ENCODE measurements at regions not wholly inside any gene's neighbourhood (a gene's known extent, or its start where the extent isn't known, plus 50 kb on each side); places are given as distances from the start of the nearest gene placed in this dataset.

GRCh38 chr3:194218646-194219453 lies 82.9 kb downstream of the HES1 start:
- no peak for DNase-seq

- DNase-seq = no peak
Observed at GRCh38 chr3:194219826-194220410, 84.0 kb downstream of the HES1 start.

GRCh38 chr3:194220901-194221326 lies 85.0 kb downstream of the HES1 start:
- no peak for DNase-seq

DNA sequence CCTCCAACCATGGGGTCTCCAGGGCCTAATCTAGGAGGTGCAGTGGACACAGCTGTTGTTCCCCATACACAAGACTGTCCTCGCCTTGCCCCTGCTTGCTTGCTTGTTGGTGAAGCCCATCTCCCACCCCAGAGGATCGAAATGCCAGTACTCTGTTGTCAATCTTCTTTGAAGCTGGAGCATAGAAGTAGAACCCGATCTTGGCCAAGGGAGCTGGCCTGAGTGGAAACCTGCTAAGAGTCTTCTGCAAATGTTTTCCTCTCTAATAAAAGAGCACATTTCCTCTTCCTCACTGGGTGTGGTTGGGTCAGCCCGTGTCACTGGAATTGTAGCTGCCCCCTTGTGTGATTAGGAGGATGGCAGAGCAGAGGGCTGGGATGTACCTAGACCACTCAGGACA lies 85.4 kb downstream of the HES1 start:
- no peak for DNase-seq

DNA sequence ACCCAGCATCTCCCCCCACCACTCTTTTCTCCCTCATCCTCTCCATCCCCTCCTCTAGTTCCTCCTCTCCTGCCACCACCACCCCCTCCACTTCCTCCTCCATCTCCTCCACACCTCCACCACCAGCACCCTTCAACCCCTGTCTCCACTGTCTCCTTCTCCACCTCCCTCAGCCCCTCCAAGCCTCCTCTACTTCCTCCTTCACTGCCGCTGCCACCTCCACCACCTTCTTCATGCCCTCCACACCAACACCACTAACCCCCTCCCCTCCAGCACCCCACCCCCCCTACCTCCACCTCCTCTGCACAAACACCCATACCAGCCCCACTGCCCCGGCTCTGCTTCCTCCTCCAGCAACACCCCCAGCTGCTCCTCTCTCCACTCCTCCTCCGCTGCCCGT lies 88.0 kb downstream of the HES1 start:
- DNase-seq = no peak

DNA sequence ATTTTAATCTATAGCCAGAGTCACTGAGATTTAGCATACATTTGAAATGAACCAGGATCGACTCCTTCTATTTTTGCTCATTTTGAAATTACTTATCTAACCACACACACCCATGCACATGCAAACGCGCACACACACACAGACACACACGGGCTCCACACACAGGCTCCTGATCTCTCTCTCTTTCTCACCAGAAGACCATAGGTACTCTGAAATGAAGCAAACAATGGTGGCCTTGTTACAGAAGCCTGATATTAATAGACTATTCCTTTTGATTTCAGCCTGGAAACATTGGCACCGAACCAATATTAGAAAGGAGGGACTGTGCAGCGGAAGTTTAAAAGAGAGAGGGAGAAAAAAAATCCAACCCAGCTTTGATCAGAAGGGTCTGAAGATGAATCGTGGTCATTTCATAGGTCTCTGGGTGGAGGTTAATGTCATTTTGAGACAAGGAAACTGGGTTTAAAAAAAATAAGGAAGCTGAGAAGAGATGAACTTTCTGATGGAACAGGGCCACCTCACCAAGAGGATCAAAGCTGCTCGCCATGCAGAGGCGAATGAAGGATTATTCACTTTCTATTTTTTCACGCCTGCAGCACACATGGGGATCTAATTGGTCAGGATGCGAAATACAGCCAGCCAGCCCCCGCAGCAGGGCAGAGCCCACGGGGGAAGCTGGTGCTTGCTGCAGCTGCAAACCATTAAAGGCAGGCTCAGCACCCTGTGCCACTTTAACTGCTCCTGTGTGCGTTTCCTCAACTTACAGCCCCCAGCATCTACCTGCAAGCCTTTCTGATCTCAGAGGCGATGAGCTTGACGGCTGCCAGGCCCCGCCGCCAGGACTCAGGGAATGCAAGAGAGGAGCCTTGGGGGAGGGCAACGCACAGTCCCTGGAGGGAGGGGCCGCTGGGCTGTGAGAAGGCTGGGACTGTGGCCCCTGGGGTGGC lies 88.8 kb downstream of the HES1 start:
- DNase-seq = no peak

- DNase-seq = no peak
Observed at GRCh38 chr3:194225418-194225812, 89.5 kb downstream of the HES1 start.

DNA sequence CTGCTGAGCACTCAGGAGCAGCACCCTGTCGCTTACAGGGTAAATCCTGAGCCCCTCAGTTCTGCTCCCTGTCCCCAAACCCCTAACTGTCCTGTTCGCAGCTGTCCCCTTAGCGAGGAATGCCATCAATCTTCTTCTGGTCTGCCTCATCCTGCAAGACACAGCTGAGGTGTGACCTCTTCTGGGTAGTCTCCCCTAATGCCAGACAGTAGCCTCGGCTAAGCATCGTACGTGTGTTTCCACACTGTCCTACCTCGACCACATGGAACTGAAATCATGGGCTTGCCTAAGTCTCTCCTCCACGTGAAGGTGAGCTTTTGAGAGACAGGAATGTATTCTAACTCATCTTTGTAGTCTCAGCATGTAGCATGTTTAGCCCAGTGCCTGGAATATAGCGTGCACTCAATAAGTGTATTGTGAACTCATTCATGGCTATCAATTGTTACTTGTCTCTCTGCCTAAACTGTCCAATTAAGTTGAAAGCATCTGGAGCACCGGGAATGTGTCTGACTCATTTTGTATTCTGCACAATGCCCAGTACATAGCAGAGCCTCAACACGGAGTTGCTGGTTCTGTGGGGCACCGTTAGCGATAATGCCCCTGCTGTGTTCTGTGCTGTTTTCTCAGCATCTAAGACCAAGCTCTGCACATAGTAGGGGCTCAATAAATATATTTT lies 90.2 kb downstream of the HES1 start:
- DNase-seq = no peak

- no peak for DNase-seq
Observed at GRCh38 chr3:194231929-194232832, 96.2 kb downstream of the HES1 start.

DNA sequence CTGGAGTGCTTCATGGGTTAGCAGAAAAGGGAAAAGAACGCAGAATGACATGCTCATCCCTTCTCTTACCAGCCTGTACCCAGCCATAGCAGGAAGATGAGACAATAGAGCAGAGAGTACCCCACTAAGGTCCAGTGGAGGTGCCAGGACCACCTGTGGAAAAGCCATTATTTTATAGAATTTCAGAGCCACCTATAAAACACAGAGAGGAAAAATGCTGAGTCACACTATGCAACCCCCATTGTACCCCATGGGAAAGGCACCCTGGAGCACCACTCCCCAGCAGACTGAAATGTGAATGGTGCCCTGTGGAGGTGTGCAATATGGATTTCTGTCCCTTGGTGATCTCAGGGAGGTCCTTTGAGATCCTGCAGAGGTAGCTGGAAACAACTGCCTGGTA lies 97.2 kb downstream of the HES1 start:
- DNase-seq = no peak

DNA sequence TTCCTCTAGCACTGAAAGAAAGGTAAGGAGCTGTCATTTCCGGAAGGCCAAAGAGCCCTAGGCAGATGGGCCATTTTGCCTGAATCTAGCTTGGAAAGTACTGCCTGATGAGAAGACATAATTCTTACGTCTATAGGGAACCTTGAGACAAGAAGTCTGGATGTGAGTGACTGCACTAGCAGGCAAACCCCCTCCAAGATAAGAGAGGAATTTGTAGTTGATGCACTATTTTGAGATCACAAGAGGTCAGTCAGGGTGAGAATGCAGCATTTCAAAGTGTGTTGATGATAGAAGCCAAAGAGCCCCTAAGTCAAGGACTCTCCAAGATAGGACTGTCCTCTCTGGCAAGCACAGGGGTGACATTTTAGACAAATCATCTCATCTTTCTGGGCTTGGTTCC lies 99.2 kb downstream of the HES1 start:
- no peak for DNase-seq

GRCh38 chr3:194237110-194237509 lies 101.2 kb downstream of the HES1 start:
- no peak for DNase-seq

DNA sequence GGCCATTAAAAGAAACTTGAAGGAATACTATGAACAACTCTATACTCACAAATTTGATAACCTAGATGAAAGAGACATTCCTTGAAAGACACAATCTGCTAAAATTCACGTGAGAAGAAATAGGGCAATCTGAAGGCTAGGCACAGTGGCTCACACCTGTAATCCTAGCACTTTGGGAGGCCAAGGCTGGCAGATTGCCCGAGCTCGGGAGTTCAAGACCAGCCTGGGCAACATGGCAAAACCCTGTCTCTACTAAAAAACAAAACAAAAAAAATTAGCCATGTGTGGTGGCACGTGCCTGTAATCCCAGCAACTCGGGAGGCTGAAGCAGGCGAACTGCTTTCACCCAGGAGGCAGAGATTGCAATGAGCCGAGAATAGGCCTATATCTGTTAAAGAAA lies 104.8 kb downstream of the HES1 start:
- no peak for DNase-seq

DNA sequence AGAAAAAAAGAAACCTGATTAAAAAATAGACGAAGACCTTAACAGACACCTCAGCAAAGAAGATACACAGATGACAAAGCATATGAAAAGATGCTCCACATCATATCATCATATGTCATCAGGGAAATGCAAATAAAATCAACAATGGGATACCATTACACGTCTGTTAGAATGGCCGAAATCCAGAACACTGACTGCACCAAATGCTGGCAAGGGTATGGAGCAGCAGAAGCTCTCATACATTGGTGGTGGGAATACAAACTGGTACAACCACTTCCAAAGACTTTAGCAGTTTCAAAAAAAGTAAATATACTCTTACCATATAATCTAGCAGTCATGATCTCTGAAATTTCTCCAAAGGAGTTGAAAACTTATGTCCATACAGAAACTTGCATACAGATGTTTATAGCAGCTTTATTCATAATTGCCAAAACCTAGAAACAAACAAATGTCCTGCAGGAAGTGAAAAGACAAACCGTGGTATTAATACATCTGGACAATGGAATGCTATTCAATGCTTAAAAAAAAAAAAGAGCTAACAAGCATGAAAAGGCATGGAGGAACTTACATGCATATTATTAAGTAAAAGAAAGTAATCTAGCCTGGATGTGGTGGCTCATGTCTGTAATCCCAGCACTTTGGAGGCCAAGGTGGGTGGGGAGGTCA lies 107.4 kb downstream of the HES1 start:
- no peak for DNase-seq

GRCh38 chr3:194244167-194244566 lies 107.0 kb downstream of the CPN2 start:
- DNase-seq = no peak

DNA sequence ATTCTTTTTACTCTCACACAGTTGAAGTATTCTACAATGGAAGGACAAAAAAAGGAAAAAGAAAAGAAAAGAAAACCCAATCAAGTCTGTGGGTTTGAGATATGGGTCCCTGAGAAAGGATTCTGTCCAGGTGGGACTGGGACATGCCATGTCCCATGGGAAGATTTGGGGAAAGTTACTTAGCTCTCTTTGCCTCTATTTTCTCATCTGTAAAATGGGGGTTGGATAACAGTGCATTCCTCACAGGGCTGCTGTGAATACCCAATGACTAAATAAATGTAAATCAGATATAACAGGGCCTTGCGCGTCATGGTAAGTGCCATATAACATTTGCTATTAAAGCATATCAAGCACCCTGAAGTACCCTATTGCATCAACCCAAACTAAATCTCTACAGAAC lies 105.7 kb downstream of the CPN2 start:
- no peak for DNase-seq

- no peak for DNase-seq
Observed at GRCh38 chr3:194245975-194246561, 105.1 kb downstream of the CPN2 start.

GRCh38 chr3:194246709-194247349 lies 104.3 kb downstream of the CPN2 start:
- DNase-seq = no peak

DNA sequence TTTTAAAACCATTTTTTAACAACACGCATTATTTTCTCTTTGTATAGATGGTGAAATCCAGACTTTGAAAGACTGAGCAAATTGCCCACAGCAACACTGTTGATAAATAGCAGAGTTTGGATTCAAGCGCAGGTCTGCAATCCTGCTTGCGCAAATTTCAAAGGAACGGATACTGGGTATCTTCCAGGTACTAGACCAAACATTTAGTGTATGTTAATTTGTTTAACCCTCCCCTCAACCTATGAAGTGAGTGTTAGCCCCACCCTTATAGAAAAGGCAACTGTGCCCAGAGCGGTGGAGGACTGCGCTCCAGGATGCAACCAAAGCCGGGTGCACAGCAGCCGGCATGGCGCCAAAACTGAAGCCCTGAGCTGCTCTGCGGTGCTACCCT lies 103.8 kb downstream of the CPN2 start:
- DNase-seq = no peak

DNA sequence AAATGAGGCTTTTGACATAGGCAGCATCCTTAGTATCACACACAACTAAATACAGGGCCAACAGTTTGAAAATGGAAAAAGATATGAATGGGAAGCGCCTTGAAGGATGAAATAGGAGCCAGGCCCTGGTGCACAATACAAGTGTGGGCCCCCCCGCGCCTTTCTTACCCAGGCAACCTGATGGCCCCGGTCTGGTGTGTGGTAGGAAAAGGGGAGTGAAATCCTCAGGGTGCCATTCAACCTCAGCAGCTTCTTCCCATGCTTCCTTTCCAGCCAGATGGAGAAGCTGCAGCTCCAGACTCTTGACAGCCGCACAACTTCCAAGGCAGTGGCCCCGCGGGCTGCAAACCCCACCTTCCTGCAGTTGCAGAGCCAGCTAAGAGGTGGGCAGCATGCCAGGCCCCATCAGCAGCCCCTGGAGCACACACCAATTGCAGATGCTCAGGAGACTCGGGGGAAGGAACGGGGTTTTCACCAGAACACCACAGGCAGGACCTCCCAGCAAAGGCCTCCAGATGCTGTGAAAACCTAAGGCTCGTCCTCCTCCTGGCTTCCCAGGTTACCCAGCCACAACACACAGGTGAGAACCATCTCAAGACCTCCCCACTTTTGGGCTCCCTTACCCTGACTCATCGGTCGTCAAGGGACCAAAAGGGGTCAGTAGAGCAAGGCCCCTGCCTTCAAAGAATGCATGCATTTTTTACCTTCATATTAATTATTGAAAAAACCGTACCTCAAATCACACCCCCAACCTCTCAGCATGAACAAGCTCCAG lies 101.6 kb downstream of the CPN2 start:
- no peak for DNase-seq
